ENCODE measurements at regions not wholly inside any gene's neighbourhood (a gene's known extent, or its start where the extent isn't known, plus 50 kb on each side); places are given as distances from the start of the nearest gene placed in this dataset.

GRCh38 chr4:166527500-166527899 is 654.5 kb downstream of the TLL1 start:
- H3K4me3 ChIP-seq (ENCODE audit: insufficient read depth, low read length, poor library complexity, severe bottlenecking): no peak overlapping the region
- H2AFZ ChIP-seq (ENCODE audit: low read depth, low read length, severe bottlenecking): peak overlapping the region; percentile 32
- no peaks in the 10 kb centered on the region for H3F3A ChIP-seq (ENCODE audit: insufficient read depth)
- H3K79me2 ChIP-seq (ENCODE audit: insufficient read depth, low read length): no peaks in the 10 kb centered on the region
- no peak overlapping the region for H3K4me2 ChIP-seq (ENCODE audit: low read depth, low read length, poor library complexity, severe bottlenecking)
- H3K9ac ChIP-seq (ENCODE audit: low read length): no peak overlapping the region
- no peaks in the 10 kb centered on the region for H4K20me1 ChIP-seq (ENCODE audit: low read depth, low read length)
- no peaks in the 10 kb centered on the region for H3K9me2 ChIP-seq (replicated peaks; ENCODE audit: insufficient read depth, low read length)
- no peaks in the 10 kb centered on the region for H3K27me3 ChIP-seq (ENCODE audit: low read length)
- no peaks in the 10 kb centered on the region for H3K36me3 ChIP-seq (ENCODE audit: low read length)
- no peak overlapping the region for H3K27ac ChIP-seq (ENCODE audit: low read depth, low read length)
- TF ChIP-seq, protein P1, sequence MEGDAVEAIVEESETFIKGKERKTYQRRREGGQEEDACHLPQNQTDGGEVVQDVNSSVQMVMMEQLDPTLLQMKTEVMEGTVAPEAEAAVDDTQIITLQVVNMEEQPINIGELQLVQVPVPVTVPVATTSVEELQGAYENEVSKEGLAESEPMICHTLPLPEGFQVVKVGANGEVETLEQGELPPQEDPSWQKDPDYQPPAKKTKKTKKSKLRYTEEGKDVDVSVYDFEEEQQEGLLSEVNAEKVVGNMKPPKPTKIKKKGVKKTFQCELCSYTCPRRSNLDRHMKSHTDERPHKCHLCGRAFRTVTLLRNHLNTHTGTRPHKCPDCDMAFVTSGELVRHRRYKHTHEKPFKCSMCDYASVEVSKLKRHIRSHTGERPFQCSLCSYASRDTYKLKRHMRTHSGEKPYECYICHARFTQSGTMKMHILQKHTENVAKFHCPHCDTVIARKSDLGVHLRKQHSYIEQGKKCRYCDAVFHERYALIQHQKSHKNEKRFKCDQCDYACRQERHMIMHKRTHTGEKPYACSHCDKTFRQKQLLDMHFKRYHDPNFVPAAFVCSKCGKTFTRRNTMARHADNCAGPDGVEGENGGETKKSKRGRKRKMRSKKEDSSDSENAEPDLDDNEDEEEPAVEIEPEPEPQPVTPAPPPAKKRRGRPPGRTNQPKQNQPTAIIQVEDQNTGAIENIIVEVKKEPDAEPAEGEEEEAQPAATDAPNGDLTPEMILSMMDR (IDR thresholded peaks at IDR 0.05; ENCODE audit: insufficient read depth, low read length, poor library complexity, severe bottlenecking): no peak
- no peak for TF ChIP-seq EZH2phosphoT487 (conservative IDR thresholded peaks at IDR 0.05; ENCODE audit: low read length)
- no peaks in the 10 kb centered on the region for H3K9me3 ChIP-seq (ENCODE audit: insufficient read depth, low read length)

DNA sequence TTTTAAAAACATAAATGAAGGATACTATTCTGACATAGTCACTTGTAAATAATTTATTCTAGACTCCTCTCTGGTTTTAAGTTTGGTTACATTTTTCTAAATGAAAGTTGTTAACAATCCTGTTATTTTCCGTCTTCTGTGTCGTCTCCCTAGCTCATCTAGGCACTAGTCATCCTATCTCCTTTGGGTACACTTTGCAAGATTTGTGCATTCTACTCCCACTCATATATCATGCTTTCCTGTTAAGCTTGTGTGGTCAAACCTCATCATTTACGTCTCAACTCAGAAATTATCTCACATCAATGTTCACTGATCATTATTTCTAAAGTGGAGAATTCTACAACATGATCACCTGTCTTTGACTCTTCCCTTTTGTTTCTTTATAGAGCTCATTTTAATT is 658.7 kb downstream of the TLL1 start:
- TF ChIP-seq, protein P1 (IDR thresholded peaks at IDR 0.05; ENCODE audit: insufficient read depth, low read length, poor library complexity, severe bottlenecking): no peak
- TF ChIP-seq EZH2phosphoT487 (conservative IDR thresholded peaks at IDR 0.05; ENCODE audit: low read length): no peak
- Histone ChIP-seq H3K4me3 (ENCODE audit: insufficient read depth, low read length, poor library complexity, severe bottlenecking) (no peak overlapping the region), H3F3A (ENCODE audit: insufficient read depth) (no peaks in the 10 kb centered on the region), H3K27ac (ENCODE audit: low read depth, low read length) (no peak overlapping the region), H3K9me3 (ENCODE audit: insufficient read depth, low read length) (no peaks in the 10 kb centered on the region), H3K79me2 (ENCODE audit: insufficient read depth, low read length) (no peaks in the 10 kb centered on the region), H4K20me1 (ENCODE audit: low read depth, low read length) (no peaks in the 10 kb centered on the region), H3K9me2 (replicated peaks; ENCODE audit: insufficient read depth, low read length) (no peaks in the 10 kb centered on the region), H3K27me3 (ENCODE audit: low read length) (no peaks in the 10 kb centered on the region), H2AFZ (ENCODE audit: low read depth, low read length, severe bottlenecking) (no peak overlapping the region), H3K36me3 (ENCODE audit: low read length) (no peaks in the 10 kb centered on the region), H3K9ac (ENCODE audit: low read length) (no peak overlapping the region), H3K4me2 (ENCODE audit: low read depth, low read length, poor library complexity, severe bottlenecking) (no peak overlapping the region)

DNA sequence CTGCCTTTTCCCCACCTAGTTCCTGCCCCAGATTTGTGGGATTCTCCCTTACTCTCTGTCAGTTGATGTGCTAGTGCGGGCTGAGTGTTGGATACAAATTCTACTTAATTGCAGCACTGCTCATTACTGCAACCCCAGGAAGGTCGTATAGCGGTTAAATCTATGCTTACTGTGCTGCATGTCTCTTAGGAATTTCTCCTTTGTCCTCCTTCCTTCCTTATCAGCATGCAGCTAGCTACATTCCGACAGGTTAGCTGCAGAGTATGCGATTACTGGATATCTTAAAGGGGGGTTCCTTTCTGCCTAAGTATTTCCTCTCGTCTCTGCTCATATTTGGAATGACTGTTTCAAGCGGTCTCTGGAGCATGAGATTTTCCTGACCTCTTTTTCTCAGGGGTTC is 662.8 kb downstream of the TLL1 start:
- H3K9ac ChIP-seq (ENCODE audit: low read length): no peak overlapping the region
- H3F3A ChIP-seq (ENCODE audit: insufficient read depth): no peaks in the 10 kb centered on the region
- H3K27me3 ChIP-seq (ENCODE audit: low read length): no peaks in the 10 kb centered on the region
- no peaks in the 10 kb centered on the region for H3K9me3 ChIP-seq (ENCODE audit: insufficient read depth, low read length)
- no peak overlapping the region for H3K27ac ChIP-seq (ENCODE audit: low read depth, low read length)
- TF ChIP-seq, protein P1 (IDR thresholded peaks at IDR 0.05; ENCODE audit: insufficient read depth, low read length, poor library complexity, severe bottlenecking): no peak
- TF ChIP-seq EZH2phosphoT487 (conservative IDR thresholded peaks at IDR 0.05; ENCODE audit: low read length): no peak
- no peak overlapping the region for H3K4me2 ChIP-seq (ENCODE audit: low read depth, low read length, poor library complexity, severe bottlenecking)
- no peaks in the 10 kb centered on the region for H3K79me2 ChIP-seq (ENCODE audit: insufficient read depth, low read length)
- no peaks in the 10 kb centered on the region for H4K20me1 ChIP-seq (ENCODE audit: low read depth, low read length)
- no peaks in the 10 kb centered on the region for H3K9me2 ChIP-seq (replicated peaks; ENCODE audit: insufficient read depth, low read length)
- peak overlapping the region; percentile 2 for H2AFZ ChIP-seq (ENCODE audit: low read depth, low read length, severe bottlenecking)
- H3K4me3 ChIP-seq (ENCODE audit: insufficient read depth, low read length, poor library complexity, severe bottlenecking): no peak overlapping the region
- H3K36me3 ChIP-seq (ENCODE audit: low read length): no peaks in the 10 kb centered on the region

Data from SU-DHL-6 (cell line).